GM18498 (cell line): ENCODE measurements at regions not wholly inside any gene's neighbourhood (a gene's known extent, or its start where the extent isn't known, plus 50 kb on each side); places are given as distances from the start of the nearest gene placed in this dataset.
A peak's percentile ranks its signal among the peaks of the same experiment; 100 is the strongest.
"Not testable (repeated sequence)": the region's sequence is repeated elsewhere in the genome, so short reads cannot be mapped to it uniquely, and the experiment has no call there.

Experiments used
- ATAC-seq: cut with Tn5 transposase; IDR thresholded peaks from one replicate; pipeline ENCODE4 v1.9.1; 2021; ENCODE audit warnings: mild to moderate bottlenecking, moderate library complexity; ENCODE audit not compliant: unreplicated experiment

- not testable (repeated sequence) for ATAC-seq
These were observed 112.0 kb upstream of the SMARCA2 start for GRCh38 chr9:1903080-1903704.

GRCh38 chr9:1907465-1907864 is 107.7 kb upstream of the SMARCA2 start:
- ATAC-seq, result no peak

GRCh38 chr9:1909322-1909721 is 105.8 kb upstream of the SMARCA2 start:
- no peak for ATAC-seq

GRCh38 chr9:1910269-1910811 is 104.8 kb upstream of the SMARCA2 start:
- ATAC-seq, result no peak

GRCh38 chr9:1913631-1914330 is 101.4 kb upstream of the SMARCA2 start:
- no peak for ATAC-seq

- no peak for ATAC-seq
These were observed 99.1 kb upstream of the SMARCA2 start for GRCh38 chr9:1916095-1916494.

GRCh38 chr9:1916655-1917054 is 98.5 kb upstream of the SMARCA2 start:
- ATAC-seq, result no peak

- no peak for ATAC-seq
These were observed 97.7 kb upstream of the SMARCA2 start for GRCh38 chr9:1917396-1917935.

GRCh38 chr9:1918108-1918507 is 97.0 kb upstream of the SMARCA2 start:
- ATAC-seq, result no peak

- no peak for ATAC-seq
These were observed 96.5 kb upstream of the SMARCA2 start for GRCh38 chr9:1918622-1919021.

GRCh38 chr9:1919229-1919628 is 95.9 kb upstream of the SMARCA2 start:
- ATAC-seq, result no peak

- no peak for ATAC-seq
These were observed 94.8 kb upstream of the SMARCA2 start for GRCh38 chr9:1920386-1920785.

GRCh38 chr9:1922026-1922425 is 93.1 kb upstream of the SMARCA2 start:
- no peak for ATAC-seq

- no peak for ATAC-seq
These were observed 87.6 kb upstream of the SMARCA2 start for GRCh38 chr9:1927546-1927945.

GRCh38 chr9:1929134-1929533 is 86.0 kb upstream of the SMARCA2 start:
- ATAC-seq, result no peak

- peak; percentile 53 for ATAC-seq
These were observed 85.4 kb upstream of the SMARCA2 start for GRCh38 chr9:1929722-1930244.

- peak; percentile 67 for ATAC-seq
These were observed 84.9 kb upstream of the SMARCA2 start for GRCh38 chr9:1930245-1930736.

- ATAC-seq, result peak; percentile 28
These were observed 77.0 kb upstream of the SMARCA2 start for GRCh38 chr9:1938135-1938534.

- peak; percentile 65 for ATAC-seq
These were observed 76.4 kb upstream of the SMARCA2 start for GRCh38 chr9:1938675-1939170.

- ATAC-seq, result no peak
These were observed 75.7 kb upstream of the SMARCA2 start for GRCh38 chr9:1939466-1939865.

- ATAC-seq, result peak; percentile 90
These were observed 75.2 kb upstream of the SMARCA2 start for GRCh38 chr9:1939926-1940368.
